HG02678 (cell line): ENCODE measurements at regions not wholly inside any gene's neighbourhood (a gene's known extent, or its start where the extent isn't known, plus 50 kb on each side); places are given as distances from the start of the nearest gene placed in this dataset.

ENCODE experiments used
- ATAC-seq: cut with Tn5 transposase; IDR thresholded peaks from one replicate; pipeline ENCODE4 v1.9.1; 2021; ENCODE audit warnings: mild to moderate bottlenecking, moderate library complexity; ENCODE audit not compliant: unreplicated experiment

DNA sequence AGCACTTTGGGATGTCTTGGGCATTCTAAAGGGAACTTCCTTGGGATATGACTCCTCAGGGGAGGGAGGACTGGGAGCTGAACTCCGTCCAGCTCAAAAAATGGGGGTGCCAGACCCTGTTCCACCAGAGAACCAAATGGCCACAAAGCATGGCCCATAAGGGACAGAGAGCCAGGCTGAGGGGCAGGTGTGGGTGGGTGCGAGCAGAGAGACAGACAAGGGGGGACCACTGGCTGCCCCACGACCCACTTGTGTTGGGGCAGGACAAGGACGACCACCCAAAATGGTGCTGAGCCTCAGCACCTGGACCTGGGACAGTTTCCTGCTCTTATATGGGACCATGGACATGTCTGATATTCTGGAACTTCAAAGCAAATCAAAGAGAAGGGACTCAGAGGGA is 148.2 kb upstream of the MLN start:
- no peak for ATAC-seq

DNA sequence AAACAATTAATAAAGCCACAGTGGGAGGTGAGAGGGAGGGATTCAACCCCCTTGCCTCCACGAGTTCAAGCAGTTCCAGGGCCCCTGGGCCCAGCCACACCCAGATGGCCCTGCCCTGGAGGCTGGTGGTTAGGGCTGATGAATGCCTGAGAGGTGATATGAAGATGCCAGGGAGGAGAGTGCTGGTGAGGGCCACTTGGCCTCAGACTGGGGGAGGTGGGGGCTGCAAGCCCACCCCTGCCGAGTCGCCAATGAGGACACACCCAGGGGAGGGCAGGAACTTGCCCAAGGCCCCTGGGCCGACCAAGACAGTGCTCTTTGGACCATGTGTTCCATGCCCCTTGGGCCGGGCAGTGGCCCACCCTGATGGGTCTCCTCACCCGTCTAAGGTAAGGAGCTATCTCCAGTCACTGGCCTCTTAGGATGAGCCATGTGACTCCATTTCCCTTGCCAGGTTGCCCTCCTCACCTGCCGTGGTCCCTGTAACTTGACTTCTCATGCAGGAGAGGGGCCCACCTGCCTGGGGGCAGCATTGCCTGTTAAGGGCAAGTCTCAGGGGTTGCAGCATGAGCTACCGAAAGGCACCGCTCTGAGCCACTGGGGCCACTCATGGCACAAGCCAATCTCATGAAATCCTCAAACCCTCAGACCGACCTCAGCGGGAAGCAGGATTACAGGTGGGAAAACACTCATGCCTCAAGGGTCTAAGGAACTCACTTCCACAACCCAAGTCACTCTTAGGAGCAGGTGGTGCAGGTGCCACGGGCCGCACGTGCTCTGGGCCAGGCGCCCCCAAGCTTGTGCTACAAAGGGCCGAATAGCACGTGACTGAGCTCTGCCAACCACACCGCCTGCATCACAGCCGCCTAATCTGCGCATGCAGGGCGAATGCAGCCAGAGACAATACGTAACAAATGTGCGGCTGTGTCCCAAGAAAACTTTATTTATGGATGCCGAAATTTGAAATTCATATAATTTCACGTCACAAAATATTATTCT is 147.4 kb upstream of the MLN start:
- no peak for ATAC-seq

DNA sequence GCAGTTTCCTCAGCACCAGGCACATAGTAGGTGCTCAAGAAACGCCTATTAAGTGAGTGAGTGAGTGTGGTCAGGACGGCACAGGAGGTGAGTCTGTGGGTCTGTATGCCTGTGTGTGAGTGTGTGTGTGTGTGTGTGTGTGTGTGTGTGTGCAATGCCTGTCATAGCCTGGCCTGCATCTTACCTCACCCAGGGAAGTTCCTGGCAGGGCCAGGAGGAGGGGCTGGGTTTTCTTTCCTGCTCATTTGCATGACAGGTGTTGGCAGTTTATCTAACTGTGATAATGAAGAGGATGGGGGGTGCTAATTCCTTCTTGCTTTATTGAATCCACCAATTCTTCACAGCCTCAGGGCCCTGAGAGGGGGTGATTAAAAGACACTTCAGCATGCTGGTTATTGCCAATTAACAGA is 146.7 kb upstream of the MLN start:
- no peak for ATAC-seq

DNA sequence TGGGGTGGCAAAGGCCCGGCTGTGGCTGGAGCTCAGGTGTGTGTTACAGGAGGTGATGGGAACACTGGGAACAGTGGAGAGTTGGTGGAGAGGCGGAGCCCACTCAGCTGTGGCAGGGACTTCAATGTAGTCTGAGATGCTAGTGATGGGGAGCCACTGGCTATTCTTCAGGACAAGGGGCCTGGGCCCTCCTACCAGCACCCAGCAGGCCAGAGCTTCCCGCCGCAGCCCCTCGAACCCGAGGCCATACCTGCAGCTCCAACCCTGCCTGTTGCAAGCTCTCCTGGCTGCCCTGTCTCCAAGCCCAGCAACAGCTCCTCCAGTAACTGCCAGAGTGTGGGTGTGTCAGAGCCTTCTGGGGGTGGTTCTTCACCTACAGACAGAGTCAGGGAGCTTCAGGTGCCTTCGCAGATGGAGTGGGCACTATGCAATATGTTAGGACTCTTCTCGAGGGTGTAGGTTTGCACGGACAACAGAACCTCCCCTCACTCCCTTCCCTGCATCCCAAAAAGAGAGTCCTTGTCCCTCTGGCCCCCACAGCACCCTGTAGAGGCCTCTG is 146.2 kb upstream of the MLN start:
- ATAC-seq, result no peak

DNA sequence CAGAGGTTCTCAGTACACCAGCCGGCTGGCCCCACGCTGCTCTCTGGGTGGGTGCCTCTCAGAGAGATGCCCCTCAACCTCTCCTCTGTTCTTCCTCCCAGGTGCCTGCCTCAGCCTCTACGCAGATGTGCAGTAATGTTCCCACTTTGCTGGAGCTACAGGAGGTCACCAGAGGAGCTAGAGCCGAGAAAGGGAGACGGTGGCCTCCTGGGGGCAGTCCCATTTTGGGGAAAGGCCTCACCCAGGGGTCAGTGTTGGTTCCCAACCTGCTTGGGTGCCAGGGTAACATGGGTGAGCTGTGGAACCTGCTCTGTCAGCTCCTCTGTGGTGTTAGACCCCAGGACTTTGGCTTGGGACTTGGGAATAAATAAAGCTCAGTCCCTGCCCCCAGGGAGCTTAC is 145.3 kb upstream of the MLN start:
- ATAC-seq, result no peak

DNA sequence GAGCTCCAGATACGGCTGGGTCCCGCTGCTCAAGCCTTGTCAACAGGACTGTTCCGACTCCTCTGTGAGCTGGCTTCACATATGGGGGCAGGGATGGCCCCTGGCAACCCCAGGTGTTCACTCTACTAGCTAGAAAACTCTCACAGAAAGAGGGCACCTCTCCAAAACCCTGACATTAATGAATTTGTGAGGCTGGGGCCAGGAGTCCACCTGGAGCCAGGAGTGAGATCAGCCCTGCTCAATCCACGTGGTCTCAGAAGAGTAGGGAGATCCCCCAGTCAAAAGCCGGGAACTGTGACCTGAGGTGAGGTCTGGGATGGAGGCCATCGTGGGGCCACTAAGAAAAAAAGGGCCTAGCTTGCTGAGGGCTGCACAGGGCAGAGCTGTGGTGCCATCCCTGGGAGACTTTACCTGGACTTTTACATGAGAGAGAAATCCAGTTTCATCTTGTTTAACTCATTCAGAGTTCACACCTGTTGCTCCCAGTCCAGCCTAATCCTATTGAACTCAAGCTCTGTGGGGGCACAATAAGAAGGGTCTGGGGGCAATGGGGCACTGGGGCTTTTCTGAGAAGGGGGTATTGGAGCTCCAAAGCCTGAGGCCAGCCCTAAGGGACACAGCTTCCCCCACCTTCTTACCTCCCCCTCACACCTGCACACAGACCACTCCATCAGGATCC is 144.3 kb upstream of the MLN start:
- ATAC-seq, result no peak

DNA sequence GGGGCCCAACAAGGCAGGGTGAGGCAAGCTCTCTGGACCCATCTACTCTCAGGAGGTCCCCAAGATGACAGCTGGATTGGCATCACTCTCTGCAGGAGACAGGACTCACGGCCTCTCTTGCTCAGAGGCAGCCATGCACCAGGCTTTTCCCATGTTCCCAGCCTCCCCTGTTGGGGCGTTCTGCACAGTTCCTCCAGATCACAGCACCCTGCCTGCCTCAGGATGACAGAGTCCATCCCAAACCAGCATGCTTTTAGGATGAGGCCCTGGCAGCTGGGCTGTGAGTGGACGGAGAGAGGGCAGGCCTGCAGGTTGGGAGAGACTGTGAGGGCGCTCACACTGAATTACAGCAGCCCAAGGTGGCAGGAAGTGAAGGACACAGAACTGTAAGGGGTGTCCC is 143.2 kb upstream of the MLN start:
- no peak for ATAC-seq

DNA sequence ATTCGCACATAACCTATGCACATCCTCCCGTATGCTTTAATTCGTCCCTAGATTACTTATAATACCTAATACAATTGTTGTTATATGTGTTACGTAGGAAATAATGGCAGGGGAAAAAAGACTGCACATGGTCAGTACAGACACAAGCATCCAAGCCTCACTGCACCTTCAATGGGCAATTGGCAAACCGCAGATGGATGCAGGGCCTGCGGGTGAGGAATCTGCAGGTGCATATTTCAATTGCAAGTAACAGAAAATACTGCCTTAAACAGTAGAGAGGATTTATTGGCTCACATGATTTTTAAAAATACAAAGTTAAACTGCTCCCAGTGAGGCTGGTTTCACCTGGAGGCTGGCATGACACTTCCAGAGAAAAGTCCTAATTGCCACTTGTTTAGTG is 142.1 kb upstream of the MLN start:
- ATAC-seq, result no peak

DNA sequence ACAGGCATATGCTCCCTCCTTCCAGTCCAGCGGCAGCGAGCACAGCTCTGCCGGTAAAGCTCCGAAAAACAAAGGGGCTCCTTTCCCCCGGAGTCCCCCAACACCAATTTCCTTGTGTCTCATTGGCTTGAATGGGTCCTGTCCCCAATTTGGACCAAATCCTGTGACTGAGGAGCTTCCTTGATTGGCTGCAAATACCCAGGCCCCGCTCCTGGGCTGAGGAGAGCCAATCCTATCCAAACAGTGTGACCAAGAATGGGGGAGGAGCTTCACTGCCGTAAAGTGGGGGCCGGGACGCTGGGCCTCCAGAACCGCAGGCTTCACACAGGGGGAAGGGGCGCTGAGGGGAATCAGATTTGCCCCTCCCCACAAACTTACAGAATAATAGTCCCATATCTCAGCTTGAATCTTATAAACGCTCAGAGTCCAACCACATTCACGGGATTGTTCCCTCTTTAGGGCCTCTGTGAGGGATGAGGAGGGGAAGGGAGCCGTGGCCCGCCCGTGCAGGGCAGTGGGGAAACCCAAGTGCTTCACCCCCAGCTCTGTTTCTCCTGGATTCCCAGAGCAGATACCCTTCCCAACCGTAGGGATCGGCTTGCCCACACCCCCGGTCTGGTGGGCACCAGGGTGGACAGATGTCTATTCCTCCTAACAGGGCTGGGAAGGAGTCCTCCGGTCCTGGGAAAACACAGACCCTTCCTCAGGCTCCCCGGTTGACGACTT is 141.0 kb upstream of the MLN start:
- ATAC-seq, result no peak

DNA sequence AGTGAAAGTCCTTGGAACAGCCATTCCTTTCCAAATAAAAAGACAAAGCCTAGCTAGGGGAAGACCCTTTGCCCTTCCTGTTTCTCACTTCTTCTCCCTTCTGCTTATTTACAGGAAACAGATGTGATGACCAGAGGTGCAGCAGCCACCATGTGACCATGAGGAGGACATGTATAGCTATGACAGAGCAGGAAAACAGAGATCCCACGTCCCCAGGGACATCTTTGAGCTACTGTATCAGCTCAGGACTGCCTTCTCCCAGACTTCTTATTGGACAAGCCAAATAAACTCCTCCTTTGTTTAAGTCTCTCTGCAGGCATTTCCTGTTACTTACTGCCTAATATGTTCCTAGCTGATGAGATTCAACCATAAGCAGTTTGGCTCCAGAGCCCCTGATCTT is 133.1 kb upstream of the MLN start:
- no peak for ATAC-seq

DNA sequence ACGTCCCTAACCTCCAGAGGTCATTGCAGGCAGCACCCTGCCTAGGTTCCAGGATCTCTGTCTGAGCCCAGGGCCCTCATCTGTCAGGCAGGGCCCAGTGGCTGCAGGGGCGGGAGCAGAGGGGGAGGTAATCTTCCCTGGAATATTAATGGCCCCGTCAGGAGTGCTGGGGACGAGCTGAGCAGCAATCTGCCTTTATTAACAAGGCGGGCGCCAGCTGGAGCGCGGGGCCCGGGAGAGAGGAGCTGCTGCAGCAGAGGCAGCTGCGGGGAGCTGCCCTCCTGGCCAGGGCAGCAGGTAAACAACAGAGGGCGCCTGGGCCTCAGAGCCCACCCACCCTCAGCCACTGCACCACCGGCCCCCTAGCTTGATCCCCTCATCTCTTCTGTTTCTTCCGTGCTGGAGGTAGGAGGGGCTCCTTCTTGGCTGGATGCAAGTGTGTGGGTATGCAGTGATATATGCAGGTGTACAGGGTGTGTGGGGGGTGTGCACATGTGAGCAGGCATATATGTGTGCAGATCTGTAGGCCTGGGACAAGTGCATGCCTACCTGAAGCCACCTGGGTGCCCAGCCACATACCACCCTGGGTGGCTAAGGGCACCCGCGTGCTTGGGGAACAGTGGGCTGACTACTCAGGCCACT is 131.8 kb upstream of the MLN start:
- no peak for ATAC-seq

DNA sequence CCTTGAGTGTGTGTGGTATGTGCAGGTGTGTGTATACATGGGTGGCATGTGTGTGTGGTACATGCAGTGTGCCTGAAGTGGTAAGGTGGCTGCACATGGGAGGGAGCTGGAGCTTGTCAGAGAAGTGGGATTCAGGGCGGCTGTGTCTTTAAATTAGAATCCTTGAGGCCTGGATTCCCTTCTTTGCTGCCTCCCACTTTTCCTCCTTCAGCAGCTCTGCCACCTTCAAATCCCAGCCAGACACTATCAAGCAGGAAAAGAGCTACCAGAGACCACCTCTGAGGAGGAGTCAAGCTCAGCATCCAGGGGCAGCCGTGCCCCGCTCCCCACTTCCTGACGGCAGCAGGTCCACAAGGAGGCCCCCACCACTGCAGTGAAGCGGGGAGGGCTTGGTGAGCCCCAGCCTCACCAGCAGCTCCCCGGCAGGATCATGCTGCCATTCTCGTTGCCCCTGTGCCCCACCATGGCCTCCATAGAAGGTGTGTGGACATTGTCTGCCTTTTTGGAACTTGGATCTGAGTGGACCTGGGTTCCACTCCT is 131.0 kb upstream of the MLN start:
- ATAC-seq, result no peak

DNA sequence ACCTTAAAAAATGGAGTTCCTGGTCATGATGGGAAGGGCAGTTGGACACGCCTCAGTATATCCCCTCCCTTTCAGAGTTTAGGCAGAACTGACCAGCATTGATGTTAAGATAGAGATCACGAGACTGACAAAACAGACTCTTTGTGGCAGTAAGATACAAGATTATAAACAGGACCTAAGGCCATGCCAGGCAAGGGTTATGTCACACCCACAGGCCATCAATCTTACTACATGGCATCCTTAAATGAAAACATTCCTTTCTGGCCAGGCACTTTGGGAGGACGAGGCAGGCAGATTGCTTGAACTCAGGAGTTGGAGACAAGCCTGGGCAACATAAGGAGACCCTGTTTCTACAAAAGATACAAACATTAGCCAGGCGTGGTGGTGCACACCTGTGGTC is 129.3 kb upstream of the MLN start:
- no peak for ATAC-seq

DNA sequence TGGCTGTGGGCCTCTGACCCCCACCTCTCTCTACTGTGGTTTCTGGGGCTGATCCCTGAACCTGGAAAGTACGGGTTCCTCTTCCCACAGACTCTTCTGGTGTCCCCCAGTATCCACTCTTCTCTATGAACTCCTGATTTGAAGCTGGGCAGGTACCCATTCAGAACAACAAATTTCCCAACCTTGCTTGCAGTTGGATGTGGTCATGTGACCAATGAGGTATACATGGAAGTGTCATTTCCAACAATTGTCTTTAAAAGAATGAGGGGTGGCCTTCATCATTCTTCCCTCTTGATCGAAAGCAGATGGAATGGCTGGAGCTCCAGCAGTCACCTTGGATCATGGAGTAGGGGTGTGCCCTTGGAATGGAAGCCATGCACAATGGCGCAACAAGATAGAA is 128.0 kb upstream of the MLN start:
- no peak for ATAC-seq

DNA sequence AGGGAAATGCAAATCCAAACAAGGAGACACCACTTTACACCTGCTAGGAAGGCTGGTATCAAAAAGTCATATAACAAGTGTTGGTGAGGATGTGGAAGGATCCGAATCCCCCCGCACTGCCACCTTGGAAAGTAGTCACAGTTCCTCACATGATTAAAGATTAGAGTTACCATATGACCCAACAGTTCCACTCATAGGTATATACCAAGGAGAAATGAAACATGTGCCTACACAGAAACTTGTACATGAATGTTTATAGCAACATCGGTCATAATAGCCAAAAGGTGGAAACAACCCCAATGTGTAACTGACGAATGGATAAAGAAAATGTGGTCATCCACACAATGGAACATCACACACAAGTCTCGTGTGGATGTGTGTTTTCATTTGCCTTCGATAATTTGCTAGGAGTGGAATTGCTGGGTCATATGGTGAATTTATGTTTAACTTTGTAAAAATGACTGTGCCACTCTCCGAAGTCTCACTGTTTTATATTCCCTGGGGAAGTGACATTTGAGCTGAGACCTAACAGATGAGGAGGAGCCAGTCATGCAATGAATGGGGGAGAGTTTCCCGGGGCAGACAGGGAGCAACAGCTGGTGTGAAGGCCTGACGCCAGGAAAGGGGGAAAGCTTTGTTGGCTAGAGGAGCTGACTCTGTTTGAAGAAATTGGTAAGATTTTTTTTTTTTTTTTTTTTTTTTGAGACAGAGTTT is 125.9 kb upstream of the MLN start:
- ATAC-seq, result no peak

DNA sequence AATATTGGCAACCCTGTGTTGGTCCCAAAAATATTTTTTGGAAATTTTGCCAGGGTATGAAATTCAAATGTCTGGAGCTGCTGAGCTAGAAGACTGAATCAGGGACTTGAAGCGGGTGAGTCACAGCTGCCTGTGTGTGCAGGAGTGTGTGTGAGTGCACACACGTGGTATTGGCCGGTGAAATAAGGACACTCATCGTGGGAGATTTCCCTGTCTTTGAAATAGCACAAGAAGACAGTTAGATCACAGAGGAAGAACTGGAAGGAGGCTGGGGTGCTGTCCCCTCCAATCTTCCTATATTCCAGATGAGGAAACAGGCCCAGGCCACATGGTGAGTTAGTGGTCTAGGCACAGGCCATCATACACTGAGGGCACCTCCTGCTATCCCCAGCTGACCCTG is 123.8 kb upstream of the MLN start:
- no peak for ATAC-seq

DNA sequence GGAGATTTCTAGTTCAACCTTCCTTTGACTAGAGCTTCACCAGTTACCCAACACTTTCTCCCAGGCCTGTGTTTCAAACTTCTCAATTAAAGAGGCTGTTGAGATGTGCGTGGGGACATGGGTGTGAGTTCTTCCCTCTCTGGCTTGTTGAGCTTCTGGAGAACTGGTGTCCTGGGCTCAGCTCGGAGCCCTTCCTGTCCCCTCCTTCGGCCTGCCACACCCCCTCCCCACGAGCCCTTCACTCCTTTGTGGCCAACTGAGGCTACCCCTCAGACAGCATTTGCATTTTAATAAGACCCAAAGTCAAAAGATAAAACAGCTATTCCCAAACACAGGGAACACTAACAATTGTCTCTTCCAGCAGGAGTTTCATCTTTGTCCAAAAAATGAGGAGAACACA is 123.3 kb upstream of the MLN start:
- no peak for ATAC-seq

DNA sequence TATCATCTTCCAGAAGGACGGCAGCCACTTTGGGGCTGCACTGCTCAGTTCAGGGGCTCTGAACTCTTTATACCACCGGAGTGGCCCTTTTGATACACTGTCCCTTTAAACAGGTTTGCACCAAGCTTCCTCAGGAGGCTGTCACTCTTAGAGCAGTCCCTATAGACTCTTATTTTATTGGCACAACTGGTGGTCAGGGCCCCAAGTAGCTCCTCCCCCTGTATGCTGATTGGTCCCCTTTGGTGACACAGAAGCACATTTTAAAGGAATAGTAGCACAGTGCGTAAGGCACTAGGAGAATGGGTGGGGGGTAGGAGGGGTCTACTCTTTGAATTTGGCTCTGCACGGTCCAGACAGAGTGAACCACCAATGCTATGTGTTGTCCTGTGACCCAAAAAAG is 122.6 kb upstream of the MLN start:
- no peak for ATAC-seq

DNA sequence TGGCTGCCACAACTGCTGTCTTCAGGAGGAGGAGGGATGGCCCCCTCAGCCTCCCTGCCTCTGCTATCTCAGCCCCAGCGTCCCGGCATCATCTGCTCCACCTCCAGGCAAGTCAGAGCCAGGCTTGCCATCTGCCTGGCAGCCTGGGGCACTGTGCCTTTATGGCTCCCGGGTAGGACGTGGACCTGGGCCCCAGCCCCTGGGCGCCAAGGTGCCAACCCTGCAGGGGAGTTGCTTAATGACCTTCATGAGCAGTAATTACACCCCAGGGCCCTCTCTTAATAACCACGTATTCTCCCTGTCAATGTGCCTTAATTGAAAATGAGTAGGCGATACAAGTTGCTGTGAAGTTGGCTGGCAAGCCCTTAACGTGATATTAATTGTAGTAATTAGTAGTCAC is 122.1 kb upstream of the MLN start:
- no peak for ATAC-seq

DNA sequence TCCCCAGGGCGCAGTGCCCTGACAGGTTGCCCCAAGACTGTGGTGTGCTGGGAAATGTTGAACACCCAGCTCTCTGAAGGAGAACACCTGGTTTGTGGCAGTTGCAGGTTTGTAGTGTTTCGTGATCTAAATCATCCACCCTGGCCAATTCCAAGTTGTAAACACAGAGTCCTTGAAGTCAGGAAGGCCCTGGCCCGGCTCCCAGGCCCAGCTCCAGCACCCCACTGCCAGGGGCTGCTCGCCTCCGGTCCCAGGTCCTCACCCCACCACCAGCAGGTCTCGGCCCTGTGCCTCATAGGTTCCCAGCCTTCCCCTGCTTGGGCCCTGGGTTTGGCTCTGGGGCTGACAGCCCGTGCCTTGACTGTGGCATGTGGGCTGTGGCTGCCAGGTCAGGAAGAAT is 121.4 kb upstream of the MLN start:
- no peak for ATAC-seq
